Tibial artery (tissue), 4 donors: ENCODE measurements at regions not wholly inside any gene's neighbourhood (a gene's known extent, or its start where the extent isn't known, plus 50 kb on each side); places are given as distances from the start of the nearest gene placed in this dataset.

Experiments
- DNase-seq, 2 donors: peaks; one replicate each; pipeline ENCODE4 v3.0.0-alpha.2; 2019
- H3K27ac ChIP-seq, 2 donors: fragments of 200-600 bp; sonication (generic) in 1 of 2; 1 replicate in 1 of 2; 2 replicates in 1 of 2; pipeline ENCODE4 v1.5.1; 2018 to 2019; ENCODE audit warnings: mild to moderate bottlenecking in 1 of 2
- H3K27me3 ChIP-seq, 2 donors: fragments of 200-600 bp; sonication (generic) in 1 of 2; one replicate each; pipeline versions ENCODE4 v1.5.1 to v1.6.0; 2016 to 2019
- H3K36me3 ChIP-seq, 3 donors: fragments of 200-600 bp; sonication (generic) in 2 of 3; one replicate each; pipeline ENCODE4 v1.5.1; 2016 to 2019; ENCODE audit warnings: mild to moderate bottlenecking in 2 of 3
- H3K4me1 ChIP-seq, 4 donors: fragments of 200-600 bp; sonication (generic) in 2 of 4; 1 replicate in 3 of 4; 2 replicates in 1 of 4; pipeline ENCODE4 v1.5.1; 2016 to 2019
- H3K4me3 ChIP-seq, 2 donors: fragments of 200-600 bp; sonication (generic) in 1 of 2; 1 replicate in 1 of 2; 2 replicates in 1 of 2; pipeline ENCODE4 v1.5.1; 2018 to 2019; ENCODE audit warnings: mild to moderate bottlenecking in 2 of 2
- H3K9me3 ChIP-seq, 3 donors: fragments of 200-600 bp; sonication (generic) in 1 of 3; one replicate each; pipeline ENCODE4 v1.5.1; 2016 to 2019
- intact Hi-C: fragments of 100-400 bp; cut with DNase I; formaldehyde crosslinking; loops from one replicate; pipeline ENCODE4 v1.15.0; 2023; ENCODE audit warnings: low total_unique reads
- TF ChIP-seq, protein P1 (sequence below), 2 experiments: fragments of 200-600 bp in 1 of 2; fragments of 450-650 bp in 1 of 2; IDR thresholded peaks; one replicate each; pipeline ENCODE4 v1.5.1; 2017 to 2019; ENCODE audit warnings: antibody characterized with exemption in 2 of 2, mild to moderate bottlenecking in 1 of 2, moderate library complexity in 1 of 2

DNA sequence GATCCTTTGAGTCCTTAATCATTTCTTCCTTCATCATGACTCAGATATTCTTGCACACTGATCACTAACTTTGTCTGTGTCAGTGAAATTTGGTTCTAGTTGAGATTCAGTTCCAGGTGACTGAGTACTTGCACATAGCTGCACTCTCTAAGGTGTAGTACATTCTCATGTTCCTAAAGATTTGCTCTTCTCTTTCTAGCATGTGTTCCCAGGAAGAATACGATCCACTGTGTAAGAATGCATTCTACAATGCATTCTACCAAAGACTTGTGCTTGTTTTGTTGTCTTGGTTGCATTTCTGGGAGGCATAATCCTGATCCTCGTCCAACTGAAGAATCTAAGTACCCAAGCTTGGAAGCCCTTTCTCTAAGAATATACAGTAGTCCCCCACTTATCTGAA is 104.3 kb upstream of the CDC42BPA start:
- no peaks in the 10 kb centered on the region for H3K27me3 ChIP-seq
- intact Hi-C loops = no loop called here
- H3K27ac ChIP-seq = no peak overlapping the region
- H3K36me3 ChIP-seq = no peaks in the 10 kb centered on the region
- H3K4me3 ChIP-seq = no peak overlapping the region
- DNase-seq = no peak
- no peaks in the 10 kb centered on the region for H3K9me3 ChIP-seq
- TF ChIP-seq, protein P1, sequence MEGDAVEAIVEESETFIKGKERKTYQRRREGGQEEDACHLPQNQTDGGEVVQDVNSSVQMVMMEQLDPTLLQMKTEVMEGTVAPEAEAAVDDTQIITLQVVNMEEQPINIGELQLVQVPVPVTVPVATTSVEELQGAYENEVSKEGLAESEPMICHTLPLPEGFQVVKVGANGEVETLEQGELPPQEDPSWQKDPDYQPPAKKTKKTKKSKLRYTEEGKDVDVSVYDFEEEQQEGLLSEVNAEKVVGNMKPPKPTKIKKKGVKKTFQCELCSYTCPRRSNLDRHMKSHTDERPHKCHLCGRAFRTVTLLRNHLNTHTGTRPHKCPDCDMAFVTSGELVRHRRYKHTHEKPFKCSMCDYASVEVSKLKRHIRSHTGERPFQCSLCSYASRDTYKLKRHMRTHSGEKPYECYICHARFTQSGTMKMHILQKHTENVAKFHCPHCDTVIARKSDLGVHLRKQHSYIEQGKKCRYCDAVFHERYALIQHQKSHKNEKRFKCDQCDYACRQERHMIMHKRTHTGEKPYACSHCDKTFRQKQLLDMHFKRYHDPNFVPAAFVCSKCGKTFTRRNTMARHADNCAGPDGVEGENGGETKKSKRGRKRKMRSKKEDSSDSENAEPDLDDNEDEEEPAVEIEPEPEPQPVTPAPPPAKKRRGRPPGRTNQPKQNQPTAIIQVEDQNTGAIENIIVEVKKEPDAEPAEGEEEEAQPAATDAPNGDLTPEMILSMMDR (IDR thresholded peaks at IDR 0.05) = no peak
- H3K4me1 ChIP-seq = peaks cover 0 to 1% (median 0%) of the 10 kb centered on the region in 4 donors

DNA sequence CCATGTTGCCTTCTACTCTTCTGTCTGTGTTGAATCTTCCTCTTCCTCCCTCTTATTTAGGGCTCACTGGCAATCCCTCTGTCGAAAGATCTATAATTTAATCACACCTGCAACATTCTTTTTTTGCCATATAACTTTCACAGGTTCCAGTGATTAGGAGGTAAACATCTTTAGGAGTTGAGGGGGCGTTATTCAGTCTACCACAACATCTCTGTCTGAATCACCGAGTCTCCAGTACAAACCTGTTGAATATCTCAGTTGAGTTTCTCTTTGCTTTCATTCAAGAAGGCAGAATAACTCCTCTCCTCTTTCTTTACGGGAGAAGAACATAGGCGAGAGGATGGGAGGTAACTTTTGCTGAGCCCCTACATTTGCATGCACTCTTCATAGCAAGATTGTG is 101.9 kb upstream of the CDC42BPA start:
- Histone ChIP-seq H3K4me3 (no peak overlapping the region), H3K4me1 (peaks cover 0 to 15% (median 0%) of the 10 kb centered on the region in 4 donors), H3K36me3 (no peaks in the 10 kb centered on the region), H3K27me3 (no peaks in the 10 kb centered on the region), H3K9me3 (no peaks in the 10 kb centered on the region), H3K27ac (no peak overlapping the region)
- TF ChIP-seq, protein P1 (IDR thresholded peaks at IDR 0.05) = no peak
- intact Hi-C loops = no loop called here
- DNase-seq = no peak

DNA sequence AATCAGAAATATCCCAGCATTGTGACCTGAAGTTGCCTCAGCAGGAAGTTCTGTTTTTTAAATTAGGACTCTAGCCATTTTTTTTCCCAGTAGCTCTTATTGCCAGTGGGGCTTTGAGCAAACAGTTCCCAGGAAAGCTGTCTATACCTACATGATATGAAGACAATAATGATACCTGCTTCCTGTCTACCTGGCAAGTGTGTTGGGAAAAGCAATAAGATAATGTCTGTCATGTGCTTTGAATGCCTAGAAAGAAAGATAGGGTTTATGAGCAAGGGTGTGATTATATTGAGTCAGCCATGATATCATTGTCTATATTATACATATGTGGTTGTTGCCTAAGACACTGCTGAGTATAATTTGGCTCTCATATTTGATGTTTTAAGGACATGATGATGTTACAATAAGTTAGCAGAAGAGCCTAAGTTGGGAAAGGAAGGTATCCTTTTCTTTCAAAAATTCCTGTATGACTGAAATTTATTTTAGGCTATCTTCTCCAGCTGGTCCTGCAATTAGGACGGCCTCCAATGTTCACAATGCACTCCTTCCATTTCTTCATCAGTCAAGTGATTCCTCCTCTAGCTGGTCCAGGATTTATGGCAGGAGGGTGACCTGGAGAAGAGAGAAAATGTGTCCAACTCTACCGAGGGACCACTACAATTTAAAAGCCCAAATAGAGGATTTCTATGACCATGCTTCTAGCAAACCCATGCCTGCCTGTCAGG is 99.6 kb upstream of the CDC42BPA start:
- Histone ChIP-seq H3K27me3 (no peaks in the 10 kb centered on the region), H3K36me3 (no peaks in the 10 kb centered on the region), H3K27ac (no peak overlapping the region), H3K4me1 (peaks cover 0 to 18% (median 0%) of the 10 kb centered on the region in 4 donors), H3K4me3 (no peak overlapping the region), H3K9me3 (no peaks in the 10 kb centered on the region)
- intact Hi-C loops = no loop called here
- TF ChIP-seq, protein P1 (IDR thresholded peaks at IDR 0.05) = no peak
- DNase-seq = no peak

DNA sequence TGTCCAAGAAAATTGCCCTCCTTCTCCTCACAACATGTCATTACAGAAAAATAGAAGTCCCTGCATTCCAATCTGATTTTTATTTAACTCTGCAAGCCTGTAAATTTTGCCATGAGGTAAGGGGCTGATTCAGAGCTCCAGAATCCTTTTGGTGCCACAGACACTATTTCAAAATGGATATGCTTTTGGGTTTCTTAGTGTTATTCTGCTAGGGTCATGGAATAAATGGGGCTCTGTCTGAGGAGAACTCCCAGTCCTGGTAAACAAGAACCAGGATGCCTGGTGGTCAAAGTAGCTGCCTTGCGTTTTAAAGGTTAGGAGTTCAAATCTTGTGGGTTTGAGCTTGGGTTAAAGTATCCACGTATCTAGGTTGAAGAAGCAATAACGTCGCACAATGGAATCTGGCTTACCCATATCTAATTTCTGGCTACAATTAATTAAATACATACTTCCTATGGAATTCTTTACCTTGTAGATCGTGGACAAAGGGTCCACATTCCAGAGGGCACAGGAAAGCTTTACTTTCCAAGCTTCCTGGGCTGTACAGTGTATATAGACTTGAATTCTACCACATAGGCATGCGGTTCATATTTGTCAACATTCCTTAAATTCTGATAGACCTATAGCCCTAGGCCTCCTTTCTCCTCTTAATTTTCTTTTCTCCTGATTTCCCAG is 98.0 kb upstream of the CDC42BPA start:
- intact Hi-C loops = no loop called here
- Histone ChIP-seq H3K36me3 (no peaks in the 10 kb centered on the region), H3K9me3 (no peaks in the 10 kb centered on the region), H3K4me3 (no peak overlapping the region), H3K27ac (no peak overlapping the region), H3K27me3 (no peaks in the 10 kb centered on the region), H3K4me1 (peaks cover 0 to 18% (median 0%) of the 10 kb centered on the region in 4 donors)
- no peak for DNase-seq
- TF ChIP-seq, protein P1 (IDR thresholded peaks at IDR 0.05) = no peak

DNA sequence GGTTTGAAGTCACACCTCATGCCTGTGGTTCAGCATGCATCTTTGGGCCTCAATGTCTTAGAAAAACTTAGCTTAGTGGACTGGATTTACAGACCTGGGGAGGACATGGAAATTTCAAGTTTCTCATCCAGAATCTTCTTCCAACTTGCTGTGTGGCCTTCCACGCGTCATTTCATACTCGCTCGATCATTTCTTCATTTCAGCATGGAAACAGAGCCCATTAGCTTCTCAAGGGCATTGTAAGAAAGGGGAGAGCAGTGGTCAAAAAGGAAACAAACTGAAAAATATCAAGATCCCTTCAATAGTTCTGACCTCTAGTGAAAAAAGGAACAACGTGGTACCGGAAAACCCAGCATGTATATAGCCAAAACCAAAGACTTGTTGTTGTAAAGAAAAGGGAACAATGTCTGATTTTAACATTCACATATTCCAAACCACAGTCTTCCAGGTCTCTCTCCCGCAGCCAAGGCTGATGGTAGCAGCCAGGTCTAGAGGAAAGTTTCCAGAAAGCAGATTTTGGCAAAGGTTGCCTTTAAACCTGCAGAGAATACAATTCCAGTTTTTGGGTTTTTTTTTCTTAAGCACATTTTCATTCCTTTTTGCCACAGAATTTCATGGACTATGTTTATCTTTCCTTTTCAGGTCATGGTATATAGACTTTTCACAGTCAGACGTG is 97.0 kb upstream of the CDC42BPA start:
- H3K36me3 ChIP-seq = no peaks in the 10 kb centered on the region
- no peak for DNase-seq
- H3K4me3 ChIP-seq = no peak overlapping the region
- no peaks in the 10 kb centered on the region for H3K27me3 ChIP-seq
- peaks cover 0 to 18% (median 0%) of the 10 kb centered on the region in 4 donors for H3K4me1 ChIP-seq
- intact Hi-C loops = no loop called here
- H3K9me3 ChIP-seq = no peaks in the 10 kb centered on the region
- TF ChIP-seq, protein P1 (IDR thresholded peaks at IDR 0.05) = no peak
- H3K27ac ChIP-seq = no peak overlapping the region
